Kidney epithelial cell (primary cell): ENCODE measurements at regions not wholly inside any gene's neighbourhood (a gene's known extent, or its start where the extent isn't known, plus 50 kb on each side); places are given as distances from the start of the nearest gene placed in this dataset.

Experiments used
- DNase-seq: peaks from one replicate; pipeline ENCODE4 v3.0.0-alpha.2; 2010; ENCODE audit warnings: low read depth
- H3K27me3 ChIP-seq: 2 replicates; pipeline ENCODE4 v1.6.0; 2011; ENCODE audit warnings: low read length; ENCODE audit not compliant: control insufficient read depth, insufficient read depth
- H3K36me3 ChIP-seq: 2 replicates; pipeline ENCODE4 v1.5.1; 2011; ENCODE audit warnings: low read length; ENCODE audit not compliant: control insufficient read depth, insufficient read depth
- H3K4me3 ChIP-seq: 2 replicates; pipeline ENCODE4 v1.5.1; 2011; ENCODE audit warnings: low read depth, mild to moderate bottlenecking, control low read depth, low read length
- TF ChIP-seq, protein P1 (sequence below): IDR thresholded peaks from 2 replicates; pipeline ENCODE4 v1.5.1; 2011; ENCODE audit warnings: mild to moderate bottlenecking, moderate library complexity, low read length, control low read depth, inconsistent platforms; ENCODE audit not compliant: insufficient read depth, poor library complexity, severe bottlenecking

DNA sequence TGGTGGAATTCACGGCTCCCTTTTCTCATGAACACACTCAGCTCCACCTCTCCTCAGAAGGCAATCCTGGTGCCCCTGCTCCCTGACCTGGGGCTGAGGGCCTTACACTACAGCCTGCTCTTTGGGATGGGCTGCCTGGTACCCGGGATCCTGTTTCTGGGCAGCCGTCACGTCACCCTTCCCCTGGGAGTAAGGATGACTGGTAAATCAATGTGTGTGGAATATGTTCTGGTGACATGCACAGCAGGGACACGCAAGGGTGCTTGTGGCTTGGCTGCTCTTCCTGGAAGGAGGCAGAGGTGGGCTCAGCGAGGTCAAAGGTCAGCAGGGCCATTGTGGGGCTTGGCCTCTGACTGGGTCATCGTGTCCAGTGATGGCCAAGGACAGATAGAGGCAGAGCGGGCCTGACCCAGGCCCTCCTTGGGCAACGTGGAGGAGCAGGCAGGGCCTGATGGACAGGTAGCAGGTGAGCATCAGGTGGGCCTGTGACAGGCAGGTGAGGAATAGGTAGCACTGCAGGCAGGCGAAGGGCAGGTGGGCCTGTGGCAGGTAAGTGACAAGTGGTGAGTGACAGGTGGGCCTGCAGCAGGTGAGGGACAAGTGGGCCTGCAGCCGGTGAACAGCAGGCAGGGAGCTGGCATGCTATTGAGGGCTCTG is 399.4 kb upstream of the IRX4 start:
- no peaks in the 10 kb centered on the region for H3K36me3 ChIP-seq
- TF ChIP-seq, protein P1, sequence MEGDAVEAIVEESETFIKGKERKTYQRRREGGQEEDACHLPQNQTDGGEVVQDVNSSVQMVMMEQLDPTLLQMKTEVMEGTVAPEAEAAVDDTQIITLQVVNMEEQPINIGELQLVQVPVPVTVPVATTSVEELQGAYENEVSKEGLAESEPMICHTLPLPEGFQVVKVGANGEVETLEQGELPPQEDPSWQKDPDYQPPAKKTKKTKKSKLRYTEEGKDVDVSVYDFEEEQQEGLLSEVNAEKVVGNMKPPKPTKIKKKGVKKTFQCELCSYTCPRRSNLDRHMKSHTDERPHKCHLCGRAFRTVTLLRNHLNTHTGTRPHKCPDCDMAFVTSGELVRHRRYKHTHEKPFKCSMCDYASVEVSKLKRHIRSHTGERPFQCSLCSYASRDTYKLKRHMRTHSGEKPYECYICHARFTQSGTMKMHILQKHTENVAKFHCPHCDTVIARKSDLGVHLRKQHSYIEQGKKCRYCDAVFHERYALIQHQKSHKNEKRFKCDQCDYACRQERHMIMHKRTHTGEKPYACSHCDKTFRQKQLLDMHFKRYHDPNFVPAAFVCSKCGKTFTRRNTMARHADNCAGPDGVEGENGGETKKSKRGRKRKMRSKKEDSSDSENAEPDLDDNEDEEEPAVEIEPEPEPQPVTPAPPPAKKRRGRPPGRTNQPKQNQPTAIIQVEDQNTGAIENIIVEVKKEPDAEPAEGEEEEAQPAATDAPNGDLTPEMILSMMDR = no peak
- H3K4me3 ChIP-seq = no peak overlapping the region
- H3K27me3 ChIP-seq = no peaks in the 10 kb centered on the region
- DNase-seq = no peak

- Histone ChIP-seq H3K36me3 (no peaks in the 10 kb centered on the region), H3K4me3 (no peak overlapping the region), H3K27me3 (no peaks in the 10 kb centered on the region)
- no peak for DNase-seq
- TF ChIP-seq, protein P1 = no peak
Observed at GRCh38 chr5:2281446-2281845, 398.7 kb upstream of the IRX4 start.

DNA sequence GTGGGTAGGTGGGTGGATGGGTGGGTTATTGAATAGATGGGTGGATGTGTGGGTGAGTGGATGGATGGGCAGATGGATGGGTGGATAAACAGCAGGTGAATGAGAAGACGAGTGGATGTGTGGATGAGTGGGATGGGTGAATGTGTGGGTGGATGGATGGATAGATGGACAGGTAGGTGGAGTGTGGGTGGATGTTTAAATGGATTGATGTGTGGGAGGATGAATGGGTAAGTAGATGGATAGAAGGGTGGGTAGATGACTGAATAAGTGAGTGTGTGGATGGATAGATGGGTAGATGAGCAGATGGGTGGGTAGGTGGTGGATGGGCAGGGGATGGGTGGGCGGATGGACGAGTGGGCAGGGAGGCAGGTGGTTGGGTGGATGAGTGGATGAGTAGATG is 397.6 kb upstream of the IRX4 start:
- Histone ChIP-seq H3K4me3 (no peak overlapping the region), H3K36me3 (no peaks in the 10 kb centered on the region), H3K27me3 (no peaks in the 10 kb centered on the region)
- no peak for DNase-seq
- TF ChIP-seq, protein P1 = no peak

- no peak for DNase-seq
- Histone ChIP-seq H3K27me3 (no peaks in the 10 kb centered on the region), H3K4me3 (no peak overlapping the region), H3K36me3 (no peaks in the 10 kb centered on the region)
- TF ChIP-seq, protein P1 = no peak
Observed at GRCh38 chr5:2278825-2279456, 396.2 kb upstream of the IRX4 start.

DNA sequence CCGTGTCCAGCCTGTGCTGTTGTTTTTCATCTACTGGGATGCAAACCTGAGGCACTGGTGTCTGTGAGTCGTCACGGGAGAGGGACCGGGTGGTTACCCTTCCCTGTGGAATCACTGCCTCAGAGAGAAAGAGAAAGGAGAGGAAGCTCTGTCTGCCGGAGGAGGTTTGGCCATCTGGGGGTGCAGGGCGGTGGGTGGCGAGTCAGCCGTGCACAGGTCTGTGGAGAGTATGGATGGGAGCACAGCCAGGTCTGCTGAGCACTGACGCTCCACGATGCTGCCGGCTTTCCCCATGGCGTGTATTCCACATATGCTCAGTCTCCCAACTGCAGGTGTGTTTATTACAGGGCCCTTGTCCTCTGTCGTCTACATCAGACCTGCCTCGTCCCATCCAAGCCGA is 395.2 kb upstream of the IRX4 start:
- Histone ChIP-seq H3K27me3 (no peaks in the 10 kb centered on the region), H3K4me3 (no peak overlapping the region), H3K36me3 (no peaks in the 10 kb centered on the region)
- TF ChIP-seq, protein P1 = no peak
- no peak for DNase-seq

- Histone ChIP-seq H3K4me3 (no peak overlapping the region), H3K27me3 (no peaks in the 10 kb centered on the region), H3K36me3 (no peaks in the 10 kb centered on the region)
- TF ChIP-seq, protein P1 = no peak
- no peak for DNase-seq
Observed at GRCh38 chr5:2276101-2276500, 393.4 kb upstream of the IRX4 start.
